ENCODE measurements at regions not wholly inside any gene's neighbourhood (a gene's known extent, or its start where the extent isn't known, plus 50 kb on each side); places are given as distances from the start of the nearest gene placed in this dataset.
"Not testable (repeated sequence)": the region's sequence is repeated elsewhere in the genome, so short reads cannot be mapped to it uniquely, and the experiment has no call there.

DNA sequence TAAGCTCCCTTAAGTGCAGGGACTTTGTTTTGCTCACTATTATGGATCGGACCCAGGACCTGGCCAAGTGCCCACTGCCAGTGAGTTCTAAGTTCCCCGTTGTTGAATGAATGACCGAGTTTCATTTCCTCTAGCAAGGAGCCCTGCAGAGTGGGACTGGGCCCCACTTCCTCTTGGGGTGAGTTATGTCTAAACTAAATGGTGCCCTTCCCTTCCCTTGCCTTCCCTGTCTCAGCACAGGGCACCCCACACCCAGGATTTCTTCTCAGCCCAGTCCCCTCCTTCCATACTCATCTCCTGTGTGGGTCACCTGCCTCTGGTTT is 195.3 kb upstream of the HS6ST1 start:
- intact Hi-C loops (cut with micrococcal nuclease; ENCODE audit: unreplicated experiment), result no loop called here
- no TSS peak for BruUV-seq (replicated peaks)
- CTCF ChIA-PET, result no interaction called here

GRCh38 chr2:128514555-128514955 is 195.9 kb upstream of the HS6ST1 start:
- Histone ChIP-seq H3K27me3 (replicated peaks; ENCODE audit: insufficient read depth, low read depth, low read length, poor library complexity) (no peaks in the 10 kb centered on the region), H3K36me3 (ENCODE audit: insufficient read depth, low read length, poor library complexity, severe bottlenecking) (no peaks in the 10 kb centered on the region), H3K9me3 (ENCODE audit: low read depth, low read length, poor library complexity, severe bottlenecking) (no peaks in the 10 kb centered on the region), H3K27ac (ENCODE audit: low read depth, low read length, poor library complexity, severe bottlenecking) (no peak overlapping the region), H3K4me3 (ENCODE audit: low read depth, low read length, poor library complexity, severe bottlenecking) (no peak overlapping the region), H3K4me1 (ENCODE audit: insufficient read depth, low read length, poor library complexity, severe bottlenecking) (no peaks in the 10 kb centered on the region)
- TF ChIP-seq, protein P1, sequence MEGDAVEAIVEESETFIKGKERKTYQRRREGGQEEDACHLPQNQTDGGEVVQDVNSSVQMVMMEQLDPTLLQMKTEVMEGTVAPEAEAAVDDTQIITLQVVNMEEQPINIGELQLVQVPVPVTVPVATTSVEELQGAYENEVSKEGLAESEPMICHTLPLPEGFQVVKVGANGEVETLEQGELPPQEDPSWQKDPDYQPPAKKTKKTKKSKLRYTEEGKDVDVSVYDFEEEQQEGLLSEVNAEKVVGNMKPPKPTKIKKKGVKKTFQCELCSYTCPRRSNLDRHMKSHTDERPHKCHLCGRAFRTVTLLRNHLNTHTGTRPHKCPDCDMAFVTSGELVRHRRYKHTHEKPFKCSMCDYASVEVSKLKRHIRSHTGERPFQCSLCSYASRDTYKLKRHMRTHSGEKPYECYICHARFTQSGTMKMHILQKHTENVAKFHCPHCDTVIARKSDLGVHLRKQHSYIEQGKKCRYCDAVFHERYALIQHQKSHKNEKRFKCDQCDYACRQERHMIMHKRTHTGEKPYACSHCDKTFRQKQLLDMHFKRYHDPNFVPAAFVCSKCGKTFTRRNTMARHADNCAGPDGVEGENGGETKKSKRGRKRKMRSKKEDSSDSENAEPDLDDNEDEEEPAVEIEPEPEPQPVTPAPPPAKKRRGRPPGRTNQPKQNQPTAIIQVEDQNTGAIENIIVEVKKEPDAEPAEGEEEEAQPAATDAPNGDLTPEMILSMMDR (conservative IDR thresholded peaks at IDR 0.05; ENCODE audit: low read depth, low read length), result no peak
- TF ChIP-seq EZH2 (IDR thresholded peaks at IDR 0.05; ENCODE audit: borderline replicate concordance, low read depth, low read length, poor library complexity, severe bottlenecking), result no peak
- no peak for DNase-seq (ENCODE audit: low spot score)
- ChIA-PET POLR2A (ENCODE audit: low non-redundant PET) (no interaction called here), CTCF (no interaction called here)
- no TSS peak for BruUV-seq (replicated peaks)
- intact Hi-C loops (cut with micrococcal nuclease; ENCODE audit: unreplicated experiment), result no loop called here

More for the DNA sequence above, 195.3 kb upstream of the HS6ST1 start:
- DNase-seq (ENCODE audit: low spot score), result no peak
- POLR2A ChIA-PET (ENCODE audit: low non-redundant PET), result no interaction called here
- TF ChIP-seq, protein P1 (conservative IDR thresholded peaks at IDR 0.05; ENCODE audit: low read depth, low read length), result no peak
- no peak for TF ChIP-seq EZH2 (IDR thresholded peaks at IDR 0.05; ENCODE audit: borderline replicate concordance, low read depth, low read length, poor library complexity, severe bottlenecking)
- H3K27me3 ChIP-seq (replicated peaks; ENCODE audit: insufficient read depth, low read depth, low read length, poor library complexity), result no peaks in the 10 kb centered on the region
- no peaks in the 10 kb centered on the region for H3K4me1 ChIP-seq (ENCODE audit: insufficient read depth, low read length, poor library complexity, severe bottlenecking)
- no peaks in the 10 kb centered on the region for H3K36me3 ChIP-seq (ENCODE audit: insufficient read depth, low read length, poor library complexity, severe bottlenecking)
- no peaks in the 10 kb centered on the region for H3K9me3 ChIP-seq (ENCODE audit: low read depth, low read length, poor library complexity, severe bottlenecking)
- H3K27ac ChIP-seq (ENCODE audit: low read depth, low read length, poor library complexity, severe bottlenecking), result no peak overlapping the region
- no peak overlapping the region for H3K4me3 ChIP-seq (ENCODE audit: low read depth, low read length, poor library complexity, severe bottlenecking)

- TF ChIP-seq, protein P1 (conservative IDR thresholded peaks at IDR 0.05; ENCODE audit: low read depth, low read length), result no peak
- no peak for TF ChIP-seq EZH2 (IDR thresholded peaks at IDR 0.05; ENCODE audit: borderline replicate concordance, low read depth, low read length, poor library complexity, severe bottlenecking)
- no peaks in the 10 kb centered on the region for H3K36me3 ChIP-seq (ENCODE audit: insufficient read depth, low read length, poor library complexity, severe bottlenecking)
- no peak for DNase-seq (ENCODE audit: low spot score)
- ChIA-PET CTCF (no interaction called here), POLR2A (ENCODE audit: low non-redundant PET) (no interaction called here)
- no peak overlapping the region for H3K4me3 ChIP-seq (ENCODE audit: low read depth, low read length, poor library complexity, severe bottlenecking)
- no peak overlapping the region for H3K27ac ChIP-seq (ENCODE audit: low read depth, low read length, poor library complexity, severe bottlenecking)
- no peaks in the 10 kb centered on the region for H3K9me3 ChIP-seq (ENCODE audit: low read depth, low read length, poor library complexity, severe bottlenecking)
- no peaks in the 10 kb centered on the region for H3K4me1 ChIP-seq (ENCODE audit: insufficient read depth, low read length, poor library complexity, severe bottlenecking)
- no peaks in the 10 kb centered on the region for H3K27me3 ChIP-seq (replicated peaks; ENCODE audit: insufficient read depth, low read depth, low read length, poor library complexity)
- BruUV-seq (replicated peaks), result no TSS peak
- intact Hi-C loops (cut with micrococcal nuclease; ENCODE audit: unreplicated experiment), result no loop called here
These were observed 198.3 kb upstream of the HS6ST1 start for GRCh38 chr2:128516938-128517337.

DNA sequence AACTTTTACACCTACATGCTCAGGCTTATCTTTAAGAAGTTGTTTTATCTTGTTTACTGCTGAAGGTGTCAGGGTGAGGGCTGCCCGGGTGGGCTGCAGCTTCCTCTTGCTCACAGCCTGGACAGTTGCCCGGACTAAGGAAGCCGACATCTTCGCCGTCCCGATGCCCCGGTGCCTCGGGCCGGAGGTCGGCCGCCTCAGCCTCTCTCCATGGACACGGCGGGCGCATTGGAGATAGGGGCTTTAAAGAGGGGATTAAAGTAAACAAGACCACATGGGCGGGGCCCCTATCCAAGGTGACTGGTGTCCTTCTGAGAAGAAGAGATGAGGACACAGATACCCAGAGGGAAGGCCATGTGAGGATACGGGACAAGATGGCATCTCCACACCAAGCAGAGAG is 200.4 kb upstream of the HS6ST1 start:
- H3K36me3 ChIP-seq (ENCODE audit: insufficient read depth, low read length, poor library complexity, severe bottlenecking); H3K4me3 ChIP-seq (ENCODE audit: low read depth, low read length, poor library complexity, severe bottlenecking); H3K9me3 ChIP-seq (ENCODE audit: low read depth, low read length, poor library complexity, severe bottlenecking); BruUV-seq (replicated peaks); CTCF ChIA-PET; intact Hi-C loops (cut with micrococcal nuclease; ENCODE audit: unreplicated experiment); POLR2A ChIA-PET (ENCODE audit: low non-redundant PET); DNase-seq (ENCODE audit: low spot score); H3K27ac ChIP-seq (ENCODE audit: low read depth, low read length, poor library complexity, severe bottlenecking); H3K27me3 ChIP-seq (replicated peaks; ENCODE audit: insufficient read depth, low read depth, low read length, poor library complexity); H3K4me1 ChIP-seq (ENCODE audit: insufficient read depth, low read length, poor library complexity, severe bottlenecking): not testable (repeated sequence)

Measured in A673 (cell line).